ENCODE measurements at regions not wholly inside any gene's neighbourhood (a gene's known extent, or its start where the extent isn't known, plus 50 kb on each side); places are given as distances from the start of the nearest gene placed in this dataset.

DNA sequence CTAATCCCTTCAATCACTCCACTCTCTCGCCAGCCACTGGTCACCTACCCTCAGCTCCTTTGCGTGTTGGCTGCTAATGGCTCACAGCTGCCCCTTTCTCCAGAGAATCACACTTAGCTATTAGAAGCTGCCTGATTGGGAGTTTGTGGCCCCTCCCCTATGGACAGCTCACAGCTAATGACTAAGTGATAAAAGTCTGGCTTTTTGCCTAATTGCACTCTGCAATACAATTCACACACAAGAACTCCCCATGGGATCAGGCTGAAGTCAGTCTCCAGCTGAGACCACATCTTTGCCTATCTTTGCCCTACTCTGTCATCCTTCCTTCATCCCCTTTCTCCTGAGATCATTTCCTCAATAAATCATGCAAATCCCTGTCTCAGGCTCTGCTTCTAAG is 701.9 kb upstream of the RAB6C start:
- intact Hi-C loops (cut with DNase I), result loop anchor here in 1 of 2 donors (1.0 kb wide), 1 partner anchor 8 kb away; no protein-coding TSS in a partner anchor
- no peak for DNase-seq (ENCODE audit: low spot score)

GRCh38 chr2:129281791-129282530 is 697.5 kb upstream of the RAB6C start:
- intact Hi-C loops (cut with DNase I), result no loop called here
- DNase-seq (ENCODE audit: low spot score), result no peak

GRCh38 chr2:129285012-129285411 is 694.5 kb upstream of the RAB6C start:
- DNase-seq (ENCODE audit: low spot score), result no peak
- intact Hi-C loops (cut with DNase I), result no loop called here

DNA sequence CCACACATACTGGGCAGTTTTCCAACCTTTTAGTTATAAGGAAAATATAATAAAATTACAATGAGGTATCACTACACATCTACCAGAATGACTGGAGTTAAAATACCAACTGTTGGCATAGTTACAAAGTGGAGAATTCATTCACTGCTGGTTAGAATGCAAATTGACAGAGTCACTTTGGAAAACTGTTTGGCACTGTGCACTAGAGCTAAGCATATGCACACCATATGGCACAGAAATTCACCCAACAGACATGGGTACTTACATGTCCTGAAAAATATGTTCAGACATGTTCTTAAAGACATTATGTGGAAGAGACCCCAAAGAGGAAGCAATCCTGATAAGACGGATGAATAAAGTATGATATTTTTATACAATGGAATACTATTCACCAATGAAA is 686.1 kb upstream of the RAB6C start:
- DNase-seq (ENCODE audit: low spot score), result no peak
- intact Hi-C loops (cut with DNase I), result no loop called here

GRCh38 chr2:129296396-129296795 is 683.1 kb upstream of the RAB6C start:
- intact Hi-C loops (cut with DNase I), result no loop called here
- DNase-seq (ENCODE audit: low spot score), result no peak

GRCh38 chr2:129296806-129297205 is 682.7 kb upstream of the RAB6C start:
- DNase-seq (ENCODE audit: low spot score), result no peak
- intact Hi-C loops (cut with DNase I), result no loop called here

- no peak for DNase-seq (ENCODE audit: low spot score)
- intact Hi-C loops (cut with DNase I), result no loop called here
Measured at GRCh38 chr2:129297430-129297829, 682.0 kb upstream of the RAB6C start.

DNA sequence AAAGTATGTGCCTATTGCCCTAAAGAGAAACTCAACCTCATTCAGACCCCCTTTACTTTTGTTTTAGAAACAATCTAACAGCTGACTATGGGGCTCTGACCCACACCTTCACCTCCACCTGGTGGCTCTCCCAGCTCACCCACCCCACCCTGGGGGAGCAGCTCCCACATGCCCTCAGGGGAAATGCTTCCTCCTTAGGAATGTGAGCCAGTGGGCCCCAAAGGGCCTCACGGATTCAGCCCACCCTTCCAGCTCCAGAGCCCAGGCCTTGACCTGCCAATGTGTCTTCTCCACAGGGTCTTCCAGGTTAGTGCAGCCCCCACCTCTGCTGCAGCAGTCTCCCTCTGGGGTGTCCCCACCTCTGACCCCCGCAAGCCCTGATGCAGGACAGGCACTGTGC is 680.1 kb upstream of the RAB6C start:
- DNase-seq (ENCODE audit: low spot score), result no peak
- intact Hi-C loops (cut with DNase I), result no loop called here

DNA sequence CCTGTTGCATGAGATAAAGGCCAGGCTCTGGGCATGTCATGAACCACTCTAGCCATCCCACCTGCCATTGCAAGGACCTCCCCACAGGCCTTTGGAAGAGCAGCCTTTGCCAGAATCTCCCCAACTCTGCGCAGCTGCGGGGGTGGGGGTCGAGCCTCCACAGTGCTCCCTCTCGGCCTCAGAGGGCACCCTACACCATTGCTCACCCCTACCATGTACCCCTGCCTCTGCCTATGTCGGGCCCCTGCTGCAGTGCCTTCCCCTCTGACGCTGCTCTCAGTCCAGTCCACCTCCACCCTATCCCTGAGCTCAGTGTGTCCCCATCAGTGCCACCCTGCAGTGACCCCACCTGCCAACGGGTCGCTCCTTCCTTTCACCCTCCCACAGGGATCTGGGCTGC is 679.7 kb upstream of the RAB6C start:
- intact Hi-C loops (cut with DNase I), result no loop called here
- DNase-seq (ENCODE audit: low spot score), result no peak

DNA sequence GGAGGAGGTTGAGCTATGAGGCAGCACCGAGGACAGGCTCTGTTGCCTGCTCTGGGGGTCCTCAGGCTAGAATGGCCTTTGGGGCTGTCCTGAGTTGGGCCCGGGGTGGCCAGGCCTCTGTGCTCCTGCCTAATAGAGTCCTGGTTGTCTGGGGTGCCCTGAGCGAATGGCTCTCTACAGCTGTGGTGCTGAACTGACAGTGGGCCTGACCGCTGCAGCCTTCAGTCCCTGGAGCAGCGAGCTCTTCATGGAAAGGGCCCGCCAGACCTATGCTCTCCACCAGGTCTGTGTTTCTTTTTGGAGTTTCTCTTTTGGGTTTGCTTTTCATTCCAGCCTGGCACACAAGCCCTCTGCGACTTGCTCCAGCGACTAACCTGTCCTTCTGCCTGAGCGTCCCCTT is 679.0 kb upstream of the RAB6C start:
- no peak for DNase-seq (ENCODE audit: low spot score)
- intact Hi-C loops (cut with DNase I), result no loop called here

GRCh38 chr2:129301431-129301913 is 678.0 kb upstream of the RAB6C start:
- intact Hi-C loops (cut with DNase I), result no loop called here
- no peak for DNase-seq (ENCODE audit: low spot score)

DNA sequence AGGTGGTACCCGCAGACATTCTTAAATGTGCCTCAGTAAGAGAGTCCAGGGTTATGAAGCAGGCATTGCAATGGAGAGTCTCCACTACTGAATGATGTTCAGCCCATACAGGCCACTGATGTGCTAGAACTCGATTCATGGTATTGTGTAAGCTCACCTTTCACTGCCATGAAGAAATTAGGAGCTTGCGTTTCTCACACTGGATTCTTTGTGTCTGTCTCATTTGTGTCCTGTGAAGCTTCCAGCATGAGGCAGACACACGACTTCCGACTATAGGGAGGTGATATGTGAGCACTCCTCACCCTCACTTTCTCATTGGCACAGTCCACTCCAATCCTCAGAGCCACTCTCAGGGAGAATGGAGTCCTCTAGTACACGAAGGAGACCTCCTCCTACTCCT is 677.4 kb upstream of the RAB6C start:
- DNase-seq (ENCODE audit: low spot score), result no peak
- intact Hi-C loops (cut with DNase I), result no loop called here

- DNase-seq (ENCODE audit: low spot score), result no peak
- intact Hi-C loops (cut with DNase I), result no loop called here
Measured at GRCh38 chr2:129302561-129303183, 676.8 kb upstream of the RAB6C start.

DNA sequence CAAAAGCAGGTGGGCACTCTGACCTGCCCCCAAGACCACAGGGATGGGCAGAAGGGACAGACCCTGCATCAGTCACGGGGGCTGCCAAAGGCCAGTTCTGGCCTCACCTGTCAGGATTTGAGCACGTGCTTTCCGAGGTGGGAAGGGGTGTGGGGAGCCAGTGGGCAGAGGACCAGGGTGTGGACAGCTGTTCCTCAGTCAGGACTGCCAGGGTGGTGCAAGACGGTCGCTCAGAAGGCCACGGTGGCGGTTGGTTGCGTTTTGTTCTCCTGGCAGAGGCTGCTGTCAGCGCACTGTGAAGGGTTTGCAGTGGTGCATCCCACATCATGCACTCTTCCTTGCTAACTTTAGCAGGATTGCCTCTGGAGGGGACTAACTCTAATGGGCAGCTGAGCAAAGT is 665.3 kb upstream of the RAB6C start:
- intact Hi-C loops (cut with DNase I), result no loop called here

DNA sequence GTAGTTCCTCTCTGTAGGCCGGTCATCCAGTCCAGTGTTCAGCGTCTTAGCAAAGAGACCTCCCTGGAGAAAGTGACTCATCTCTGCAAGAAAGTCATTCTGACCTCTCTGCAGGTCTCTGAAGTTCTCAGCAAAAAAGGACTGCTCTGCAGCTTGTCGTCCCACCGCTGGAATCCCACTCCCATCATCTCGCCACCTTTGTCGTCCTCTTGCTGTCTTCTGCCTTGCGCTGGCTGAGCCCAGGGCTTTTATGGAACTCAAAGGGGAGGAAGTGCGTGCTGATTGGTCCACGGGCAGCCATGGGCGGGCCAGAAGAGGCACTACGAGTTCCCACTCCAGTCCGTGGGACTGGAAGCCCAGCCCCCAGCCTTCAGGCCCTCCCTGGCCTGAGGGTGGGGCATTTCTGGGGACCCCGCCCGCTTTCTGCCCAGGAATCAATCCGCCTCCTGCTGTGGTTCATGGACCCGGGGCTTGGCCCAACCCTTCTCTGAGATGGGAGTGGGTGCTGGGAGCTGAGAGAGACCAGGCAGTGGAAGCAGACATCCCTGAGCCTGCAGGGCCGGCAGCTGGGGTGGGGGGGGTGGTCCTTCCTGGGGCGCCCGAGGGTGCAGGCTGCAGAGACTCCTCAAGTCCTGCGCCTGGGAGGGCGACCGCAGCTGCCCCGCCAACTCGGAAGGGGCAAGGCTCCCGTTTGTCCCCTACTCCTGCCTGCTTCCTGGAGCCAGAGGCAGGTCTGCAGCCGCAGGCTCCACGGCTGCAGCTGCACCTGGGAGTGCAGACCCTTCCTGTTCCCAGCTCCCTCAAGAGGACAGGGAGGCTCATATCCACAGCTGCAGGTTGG is 660.7 kb upstream of the RAB6C start:
- no peak for DNase-seq (ENCODE audit: low spot score)
- intact Hi-C loops (cut with DNase I), result no loop called here

More for the DNA sequence above, 665.3 kb upstream of the RAB6C start:
- no peak for DNase-seq (ENCODE audit: low spot score)

- intact Hi-C loops (cut with DNase I), result no loop called here
- DNase-seq (ENCODE audit: low spot score), result no peak
Measured at GRCh38 chr2:129319422-129319717, 660.1 kb upstream of the RAB6C start.

DNA sequence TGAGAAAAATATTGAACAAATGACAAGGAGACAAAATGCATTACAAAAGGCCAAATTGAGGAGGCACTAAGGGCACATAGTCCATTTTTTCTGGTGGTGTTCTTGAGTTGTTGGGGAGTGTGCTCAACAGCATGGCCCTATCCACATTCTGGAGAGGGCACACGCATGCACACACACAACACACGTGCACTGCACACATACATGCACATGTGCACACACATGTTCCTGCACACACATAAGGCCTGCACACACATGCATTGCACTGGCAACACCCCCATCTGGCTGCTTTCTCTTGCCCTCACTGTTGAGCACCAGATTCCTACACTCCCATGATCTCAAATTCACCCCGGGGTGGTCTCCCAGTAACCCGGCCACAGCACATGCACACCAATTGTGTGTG is 659.2 kb upstream of the RAB6C start:
- DNase-seq (ENCODE audit: low spot score), result no peak
- intact Hi-C loops (cut with DNase I), result no loop called here

- DNase-seq (ENCODE audit: low spot score), result no peak
- intact Hi-C loops (cut with DNase I), result no loop called here
Measured at GRCh38 chr2:129324349-129324748, 655.1 kb upstream of the RAB6C start.

DNA sequence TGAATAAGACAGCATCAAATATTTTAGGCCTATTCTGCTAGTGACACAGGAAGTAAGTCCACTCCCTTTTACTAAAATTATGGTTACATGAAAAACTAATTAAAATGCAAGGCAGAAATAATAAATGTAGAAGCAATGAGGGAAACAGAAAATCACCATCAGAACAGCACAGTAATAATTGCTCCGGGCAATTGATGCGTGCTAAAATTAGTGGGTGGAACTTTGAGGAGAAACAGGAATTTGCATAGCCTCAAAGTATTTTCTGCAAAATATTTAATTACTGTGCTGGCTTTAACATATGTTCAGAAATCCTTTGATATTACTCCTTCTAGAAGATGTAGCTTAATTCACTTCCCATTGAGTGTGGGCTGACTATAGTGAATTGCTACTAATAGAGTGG is 654.3 kb upstream of the RAB6C start:
- no peak for DNase-seq (ENCODE audit: low spot score)
- intact Hi-C loops (cut with DNase I), result no loop called here

GRCh38 chr2:129329574-129329973 is 649.9 kb upstream of the RAB6C start:
- no peak for DNase-seq (ENCODE audit: low spot score)
- intact Hi-C loops (cut with DNase I), result no loop called here

- intact Hi-C loops (cut with DNase I), result no loop called here
- no peak for DNase-seq (ENCODE audit: low spot score)
Measured at GRCh38 chr2:129330504-129330903, 649.0 kb upstream of the RAB6C start.

Measured in posterior vena cava (tissue), 2 donors.